GM21526 (cell line): ENCODE measurements at regions not wholly inside any gene's neighbourhood (a gene's known extent, or its start where the extent isn't known, plus 50 kb on each side); places are given as distances from the start of the nearest gene placed in this dataset.
"Not testable (repeated sequence)": the region's sequence is repeated elsewhere in the genome, so short reads cannot be mapped to it uniquely, and the experiment has no call there.

Experiments used
- ATAC-seq: cut with Tn5 transposase; IDR thresholded peaks from one replicate; pipeline ENCODE4 v1.9.1; 2021; ENCODE audit warnings: moderate library complexity; ENCODE audit not compliant: unreplicated experiment, low FRiP score

DNA sequence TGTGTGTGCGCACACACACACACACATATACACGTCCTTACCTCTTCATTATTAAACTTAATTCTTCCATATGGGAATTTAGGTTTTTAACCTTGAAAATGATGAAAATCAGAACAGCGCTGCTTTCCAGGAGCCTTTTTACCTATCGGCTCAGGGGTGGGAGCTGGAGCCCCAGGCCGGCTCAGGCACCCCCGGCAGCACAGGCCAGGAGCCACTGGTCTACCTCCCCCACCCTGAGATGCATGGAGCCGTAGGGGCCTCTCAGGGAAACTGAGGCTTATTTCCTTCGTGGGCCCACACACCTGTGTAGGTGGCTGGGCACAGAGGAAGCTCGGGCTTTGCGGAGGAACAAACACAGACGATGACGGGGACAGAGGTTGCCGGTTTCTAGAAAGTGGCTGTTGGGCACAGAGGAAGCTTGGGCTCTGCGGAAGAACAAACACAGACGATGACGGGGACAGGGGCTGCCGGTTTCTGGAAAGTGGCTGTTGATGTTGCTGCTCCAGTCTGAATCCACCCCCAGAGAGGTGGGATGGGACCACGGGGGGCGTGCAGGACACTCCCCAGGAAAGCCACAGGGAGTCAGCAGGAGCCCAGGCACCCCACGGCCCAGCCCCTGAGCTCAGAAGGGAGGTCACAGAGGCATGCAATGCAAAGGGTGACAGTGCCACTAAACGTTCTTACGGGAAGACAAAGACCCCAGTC is 149.4 kb downstream of the BRD1 start:
- ATAC-seq, result no peak

DNA sequence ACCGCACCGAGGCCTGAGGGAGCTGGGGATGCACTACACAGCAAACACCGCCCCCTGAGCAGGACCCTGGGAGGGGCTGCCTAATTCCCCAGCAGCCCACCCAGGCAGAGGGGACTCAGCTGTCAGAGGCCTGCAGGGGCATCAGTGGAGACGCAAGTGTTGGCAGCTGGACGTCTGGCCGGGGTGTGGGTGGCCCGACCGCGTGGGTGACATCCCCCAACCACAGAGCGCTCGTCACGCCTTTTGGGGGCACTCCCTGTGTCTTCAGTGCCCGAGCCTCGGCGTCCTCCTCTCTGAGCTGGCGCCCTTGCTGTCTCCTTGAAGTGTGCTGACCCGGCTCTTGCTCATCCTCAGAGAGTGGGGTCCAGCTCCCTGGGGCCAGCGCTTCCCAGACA is 150.2 kb downstream of the BRD1 start:
- no peak for ATAC-seq

DNA sequence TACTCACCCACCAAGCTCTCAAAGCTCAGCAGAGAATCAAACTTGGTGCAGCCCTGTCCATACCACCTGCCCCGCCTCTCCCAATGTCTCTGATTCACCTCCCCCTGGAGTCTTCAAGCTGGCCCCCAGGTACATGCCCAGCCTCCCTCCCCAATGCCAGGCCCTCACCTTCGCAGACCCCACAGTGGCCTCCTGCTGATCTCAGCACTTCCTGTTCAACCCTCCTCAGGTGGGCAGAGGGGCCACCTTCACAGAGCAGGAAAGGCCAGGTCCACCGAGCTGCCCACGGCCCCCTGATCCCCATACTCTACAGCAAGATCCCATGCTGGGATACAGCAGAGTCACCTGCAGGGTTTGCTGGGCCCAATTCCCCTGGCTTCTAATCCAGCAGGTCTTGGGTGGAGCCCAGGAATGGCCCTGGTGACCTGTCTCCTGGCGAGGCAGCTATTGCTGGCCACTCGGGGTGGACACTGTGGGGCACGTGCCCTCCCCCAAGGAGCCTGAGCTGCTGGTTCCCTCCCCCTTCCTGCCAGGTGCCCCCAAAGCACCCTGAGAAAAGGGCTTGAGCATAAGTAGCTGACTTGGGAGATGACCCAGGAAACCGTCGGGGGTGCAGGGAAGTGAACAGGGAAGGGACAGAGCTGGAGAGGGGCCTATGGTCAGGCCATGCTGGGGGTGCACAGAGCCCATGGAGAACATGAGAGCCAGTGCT is 150.7 kb downstream of the BRD1 start:
- ATAC-seq, result no peak

DNA sequence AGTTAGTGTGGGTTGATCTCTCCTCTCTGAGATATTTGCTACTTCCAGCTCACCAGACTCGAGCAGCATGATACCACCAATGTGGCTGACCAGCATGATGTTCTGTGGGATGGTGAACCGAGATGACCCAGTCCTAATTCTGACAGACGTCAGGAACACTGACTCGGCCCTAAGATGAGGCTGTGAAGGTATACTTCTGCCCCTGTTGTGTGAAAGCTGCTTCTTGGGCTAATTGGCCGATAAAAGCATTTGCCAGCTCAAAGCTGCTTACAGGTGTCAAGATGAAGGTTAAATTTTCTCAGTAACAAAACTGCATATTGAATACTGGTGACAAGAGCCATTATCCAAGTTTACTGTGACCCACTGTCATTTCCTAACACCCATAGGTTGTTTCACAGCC is 151.4 kb downstream of the BRD1 start:
- ATAC-seq, result no peak

DNA sequence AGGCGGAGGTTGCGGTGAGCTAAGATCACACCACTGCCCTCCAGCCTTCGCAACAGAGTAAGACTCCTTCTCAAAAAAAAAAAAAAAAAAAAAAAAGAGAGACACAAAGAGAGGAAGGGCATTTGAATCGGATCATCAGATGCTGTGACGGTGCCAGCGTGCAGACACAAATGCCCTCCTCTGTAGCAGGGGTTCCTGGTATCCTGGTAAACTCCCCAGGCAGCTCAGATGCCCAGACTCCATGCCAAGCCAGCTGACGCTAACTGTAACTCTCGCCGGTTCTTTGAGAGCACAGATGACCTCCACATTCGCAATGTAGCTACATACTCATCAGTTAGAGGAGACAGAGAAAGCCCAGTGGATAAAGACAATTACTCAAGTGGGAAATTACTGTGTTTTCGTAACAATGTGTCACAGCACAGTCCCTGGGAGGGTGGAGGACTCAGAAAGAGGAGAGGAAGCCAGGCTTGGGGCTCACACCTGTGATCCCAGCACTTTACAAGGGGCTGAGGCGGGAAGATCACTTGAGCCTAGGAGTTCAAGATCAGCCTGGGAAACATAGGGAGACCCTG is 153.1 kb downstream of the BRD1 start:
- ATAC-seq, result no peak

DNA sequence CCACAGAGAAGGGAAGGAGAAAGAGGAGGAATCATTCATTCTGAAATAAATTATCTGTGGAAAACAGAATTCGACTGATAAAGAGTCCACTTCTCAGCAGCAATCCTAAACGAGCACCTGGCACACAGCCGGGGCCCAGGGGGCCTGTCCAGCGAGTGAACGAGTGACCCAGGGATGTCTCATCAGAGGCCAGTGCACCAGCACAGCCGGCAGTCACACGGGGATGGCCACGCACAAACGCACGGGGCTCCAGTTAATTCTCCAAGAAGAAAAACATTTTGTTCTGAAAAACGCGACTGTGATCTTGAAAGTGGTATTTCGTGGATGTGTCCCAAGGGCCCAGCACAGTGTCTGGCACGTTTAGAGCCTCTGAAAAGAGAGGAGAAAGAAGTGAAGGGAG is 154.6 kb downstream of the BRD1 start:
- ATAC-seq, result no peak

DNA sequence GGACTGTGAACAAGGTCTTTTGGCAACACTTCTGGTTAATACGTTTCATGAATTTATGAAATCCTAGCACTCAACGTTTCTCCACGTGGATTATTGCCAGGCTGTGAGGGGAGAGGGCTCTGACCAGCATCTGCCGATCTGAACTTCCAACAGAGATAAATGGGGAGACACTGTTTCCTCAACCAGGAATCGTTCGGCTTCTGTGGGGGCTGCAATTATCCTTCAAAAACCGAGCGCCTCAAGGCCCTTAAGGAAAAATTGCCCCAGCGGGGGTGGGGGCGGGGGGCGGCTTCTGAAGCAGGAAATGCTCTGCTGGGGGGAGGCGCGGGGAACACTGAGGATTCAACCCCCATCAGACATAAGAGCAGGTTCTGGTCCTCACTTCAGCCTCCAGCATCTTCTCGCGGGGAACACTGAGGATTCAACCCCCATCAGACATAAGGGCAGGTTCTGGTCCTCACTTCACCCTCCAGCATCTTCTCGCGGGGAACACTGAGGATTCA is 155.6 kb downstream of the BRD1 start:
- ATAC-seq, result no peak

DNA sequence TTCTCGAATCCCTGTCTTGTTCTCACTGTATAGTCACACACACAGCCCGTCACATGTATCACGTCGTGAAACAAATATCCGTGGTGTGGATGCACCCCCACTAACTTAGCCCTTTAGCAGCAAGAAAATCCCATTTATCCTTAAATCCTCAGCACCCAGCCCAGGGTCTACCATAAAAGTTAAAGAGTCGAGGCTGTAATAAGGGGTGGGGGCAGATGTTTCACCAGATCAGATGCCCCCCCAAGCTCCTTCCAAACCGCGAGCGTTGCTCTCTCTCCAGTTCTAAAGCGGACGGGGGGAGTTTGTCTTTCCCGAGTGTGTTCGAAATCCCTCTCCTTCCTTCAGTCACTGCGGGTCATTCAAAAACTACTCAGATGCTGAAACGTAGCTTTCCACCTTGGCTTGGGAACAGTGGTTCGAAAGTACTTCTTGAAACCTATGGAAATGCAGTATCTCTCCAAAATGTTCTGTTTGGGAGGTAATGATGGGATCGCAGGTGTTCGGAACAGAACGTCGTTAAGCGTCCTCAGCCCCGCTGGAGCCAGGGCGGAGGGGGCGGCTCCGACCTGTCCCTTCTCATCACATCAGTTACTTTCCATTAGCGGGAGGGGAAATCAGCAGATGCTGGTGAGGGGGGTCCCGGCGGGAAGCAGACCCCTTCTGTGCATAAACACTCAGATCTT is 156.2 kb downstream of the BRD1 start:
- ATAC-seq, result no peak

DNA sequence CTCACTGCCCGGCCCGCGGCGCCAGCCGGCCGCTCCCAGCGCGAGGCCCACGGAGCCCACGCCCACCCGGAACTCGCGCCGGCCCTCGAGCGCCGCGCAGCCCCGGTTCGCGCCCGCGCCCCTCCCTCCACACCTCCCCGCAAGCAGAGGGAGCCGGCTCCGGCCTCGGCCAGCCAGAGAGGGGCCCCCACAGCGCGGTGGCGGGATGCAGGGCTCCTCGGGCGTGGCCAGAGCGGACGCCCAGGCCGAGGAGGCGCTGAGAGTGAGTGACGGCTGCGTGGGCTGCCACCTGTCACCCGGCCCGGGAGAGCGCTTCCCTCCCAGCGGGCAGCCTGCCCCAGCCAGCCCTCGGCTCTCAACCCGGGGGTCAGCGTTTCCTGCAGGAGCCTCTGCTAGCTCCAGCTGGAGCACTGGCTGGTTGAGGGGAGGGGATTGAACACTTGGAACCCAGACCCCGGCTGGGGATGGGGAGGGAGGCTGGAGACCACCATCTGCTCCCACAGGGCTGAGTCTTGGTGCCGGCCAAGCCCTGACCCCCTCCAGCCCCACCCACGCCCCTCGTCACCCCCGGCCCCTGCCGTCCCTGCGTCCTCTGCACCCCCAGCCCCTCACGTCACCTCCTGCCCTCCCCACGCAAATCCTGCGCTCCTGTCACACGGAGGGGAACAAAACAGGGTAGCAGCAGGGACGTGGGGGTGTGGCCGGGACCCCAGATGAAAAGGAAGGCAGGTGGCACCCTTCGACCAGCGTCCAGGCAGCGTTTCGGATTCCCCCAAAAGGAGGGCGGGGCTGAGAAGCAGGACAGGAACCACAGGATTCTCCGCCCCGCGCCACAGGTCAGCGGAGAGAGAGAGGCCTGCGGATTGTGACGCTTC is 157.0 kb downstream of the BRD1 start:
- no peak for ATAC-seq

DNA sequence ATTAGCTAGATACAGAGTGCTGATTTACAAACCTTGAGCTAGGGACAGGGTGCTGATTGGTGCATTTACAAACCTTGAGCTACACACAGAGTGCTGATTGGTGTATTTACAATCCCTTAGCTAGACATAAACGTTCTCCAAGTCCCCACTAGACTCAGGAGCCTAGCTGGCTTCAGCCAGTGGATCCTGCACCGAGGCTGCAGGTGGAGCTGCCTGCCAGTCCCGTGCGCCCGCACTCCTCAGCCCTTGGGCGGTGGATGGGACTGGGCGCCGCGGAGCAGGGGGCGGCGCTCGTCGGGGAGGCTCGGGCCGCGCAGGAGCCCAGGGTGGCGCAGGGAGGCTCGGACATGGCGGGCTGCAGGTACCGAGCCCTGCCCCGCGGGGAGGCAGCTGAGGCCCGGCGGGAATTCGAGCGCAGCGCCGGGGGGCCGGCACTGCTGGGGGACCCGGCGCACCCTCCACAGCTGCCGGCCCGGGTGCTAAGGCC is 157.7 kb downstream of the BRD1 start:
- not testable (repeated sequence) for ATAC-seq

DNA sequence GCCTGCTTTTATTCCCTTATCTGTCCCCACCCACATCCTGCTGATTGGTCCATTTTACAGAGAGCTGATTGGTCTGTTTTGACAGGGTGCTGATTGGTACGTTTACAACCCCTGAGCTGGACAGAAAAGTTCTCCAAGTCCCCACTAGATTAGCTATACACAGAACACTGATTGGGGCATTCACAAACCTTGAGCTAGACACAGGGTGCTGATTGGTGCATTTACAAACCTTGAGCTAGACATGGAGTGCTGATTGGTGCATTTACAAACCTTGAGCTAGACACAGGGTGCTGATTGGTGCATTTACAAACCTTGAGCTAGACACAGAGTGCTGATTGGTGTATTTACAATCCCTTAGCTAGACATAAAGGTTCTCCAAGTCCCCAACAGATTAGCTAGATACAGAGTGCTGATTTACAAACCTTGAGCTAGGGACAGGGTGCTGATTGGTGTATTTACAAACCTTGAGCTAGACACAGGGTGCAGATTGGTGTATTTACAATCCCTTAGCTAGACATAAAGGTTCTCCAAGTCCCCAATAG is 158.2 kb downstream of the BRD1 start:
- ATAC-seq, result not testable (repeated sequence)

DNA sequence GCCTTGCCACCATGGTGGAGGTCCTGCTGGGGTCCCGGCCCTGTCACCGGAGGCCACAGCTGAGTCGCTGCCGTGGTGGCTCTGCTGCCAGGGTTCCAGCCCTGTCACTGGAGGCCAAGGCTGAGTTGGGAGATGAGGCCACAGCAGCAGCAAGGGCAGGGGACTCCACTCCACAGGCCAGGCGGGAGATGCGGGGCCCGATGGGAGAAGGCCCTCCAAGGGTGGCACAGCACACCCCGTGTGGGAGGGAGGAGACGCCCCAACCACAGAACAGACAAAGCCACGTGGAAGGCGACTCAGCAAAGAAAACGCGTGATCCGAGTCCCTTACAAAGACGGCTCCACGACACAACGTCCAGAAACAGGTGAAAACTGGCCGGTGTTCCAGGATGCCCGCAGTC is 159.3 kb downstream of the BRD1 start:
- no peak for ATAC-seq

DNA sequence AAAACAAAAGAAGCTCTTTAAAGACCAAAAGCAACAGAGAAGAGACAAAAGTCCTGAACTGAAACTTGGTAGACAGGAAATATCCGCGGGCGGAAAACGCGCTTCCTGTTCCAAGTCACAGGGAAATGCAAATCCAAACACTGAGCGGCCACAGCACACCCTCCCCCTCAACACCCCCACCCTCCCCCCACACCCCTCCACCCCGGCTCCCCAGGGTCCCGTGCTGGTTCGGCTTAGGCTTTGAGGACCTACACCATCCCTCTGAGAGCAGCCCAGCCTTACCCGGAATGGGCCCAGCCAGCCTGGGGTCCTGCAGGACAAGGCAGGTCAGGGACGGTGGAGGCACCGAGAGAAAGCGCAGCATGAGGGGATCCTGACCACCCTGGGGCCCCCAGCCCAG is 160.4 kb downstream of the BRD1 start:
- no peak for ATAC-seq

DNA sequence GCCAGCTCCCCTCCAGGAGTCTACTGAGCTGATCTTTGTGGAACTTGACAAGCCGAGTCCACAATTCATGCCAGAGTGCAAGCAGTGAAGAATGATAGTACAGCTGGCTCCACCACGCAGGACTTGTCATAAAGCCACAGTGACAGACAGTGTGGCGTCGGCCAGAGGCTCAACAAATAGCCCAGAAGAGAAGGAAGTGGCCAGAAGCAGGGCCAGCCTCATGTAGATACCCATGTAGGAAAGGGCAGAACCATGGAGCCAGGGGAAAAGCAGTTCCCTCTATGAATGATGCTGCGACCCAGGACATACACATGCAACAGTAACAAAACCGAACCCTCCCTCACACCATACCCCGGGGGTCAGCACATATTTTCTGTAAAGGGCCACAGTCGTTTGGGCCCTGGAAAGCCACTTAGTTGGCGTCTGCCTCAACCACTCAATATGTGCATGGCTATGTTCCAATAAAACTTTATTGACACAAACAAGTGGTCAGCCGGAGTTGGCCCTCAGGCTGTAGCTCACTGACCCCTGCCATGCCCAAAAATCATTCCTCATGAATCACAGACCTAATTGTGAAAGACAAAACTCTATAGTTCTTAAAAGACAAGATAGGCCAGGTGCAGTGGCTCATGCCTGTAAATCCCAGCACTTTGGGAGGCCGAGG is 161.4 kb downstream of the BRD1 start:
- no peak for ATAC-seq

DNA sequence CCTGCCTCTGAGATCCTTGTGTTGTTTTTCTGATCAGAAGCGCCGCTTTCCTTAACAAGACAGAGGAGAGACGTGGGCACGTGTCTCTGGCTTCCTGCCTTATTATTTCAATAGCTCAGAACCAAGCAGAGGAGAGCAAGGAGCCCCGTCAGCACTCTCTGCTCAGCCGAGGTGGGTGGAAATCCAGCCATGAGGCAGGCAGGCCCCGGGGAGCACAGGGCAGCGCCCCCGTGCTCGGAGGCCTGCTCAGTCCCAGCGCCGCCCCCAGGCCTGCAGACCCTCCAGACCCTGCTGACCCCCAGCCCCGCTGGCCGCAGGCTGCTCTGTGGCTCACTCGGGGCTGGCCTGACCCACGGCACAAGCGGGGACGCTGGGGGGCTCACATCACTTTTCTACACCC is 162.8 kb downstream of the BRD1 start:
- no peak for ATAC-seq

DNA sequence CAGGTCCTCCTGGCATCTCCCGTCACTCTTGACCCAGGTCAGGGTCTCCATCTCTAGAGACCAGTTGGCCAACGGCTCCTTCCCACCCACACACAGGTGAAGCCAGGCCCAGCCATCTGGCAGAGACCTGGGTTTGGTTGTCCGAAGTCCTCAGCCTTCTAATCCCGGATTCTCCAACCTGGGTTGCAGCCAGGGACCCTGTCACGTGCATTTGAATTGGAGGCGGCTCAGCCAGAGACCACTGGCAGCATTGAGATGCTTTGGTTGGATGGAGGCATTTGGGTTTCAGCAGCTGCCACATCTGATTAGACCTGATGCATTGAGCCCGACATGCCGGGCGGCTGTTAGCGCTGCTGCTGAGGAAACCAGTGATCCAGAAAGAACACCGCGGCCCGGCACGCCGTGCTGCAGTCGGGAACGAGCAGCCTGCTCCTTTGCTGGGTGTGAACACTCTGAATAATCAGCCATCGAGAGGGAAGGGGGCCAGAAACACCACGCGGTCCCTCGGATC is 163.2 kb downstream of the BRD1 start:
- no peak for ATAC-seq

DNA sequence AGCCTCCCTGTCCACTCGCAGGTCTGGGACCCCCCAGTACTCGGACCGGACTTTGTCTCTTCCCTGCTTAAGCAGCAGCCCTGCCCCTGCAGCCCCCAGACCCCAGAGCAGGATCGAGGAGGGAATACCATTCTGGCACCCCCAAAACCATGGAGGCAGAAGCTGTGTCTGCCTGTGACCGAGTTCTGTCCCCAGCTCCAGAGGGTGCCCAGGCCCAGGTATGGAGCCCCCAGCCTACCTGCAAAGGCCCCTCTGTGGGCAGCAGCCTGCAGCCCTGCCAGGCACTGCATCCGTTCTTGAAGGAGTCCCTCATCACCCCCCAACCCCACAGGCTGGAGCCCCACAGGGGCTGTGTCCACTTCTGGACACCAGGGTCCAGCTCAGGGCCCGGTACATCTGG is 163.8 kb downstream of the BRD1 start:
- ATAC-seq, result no peak

DNA sequence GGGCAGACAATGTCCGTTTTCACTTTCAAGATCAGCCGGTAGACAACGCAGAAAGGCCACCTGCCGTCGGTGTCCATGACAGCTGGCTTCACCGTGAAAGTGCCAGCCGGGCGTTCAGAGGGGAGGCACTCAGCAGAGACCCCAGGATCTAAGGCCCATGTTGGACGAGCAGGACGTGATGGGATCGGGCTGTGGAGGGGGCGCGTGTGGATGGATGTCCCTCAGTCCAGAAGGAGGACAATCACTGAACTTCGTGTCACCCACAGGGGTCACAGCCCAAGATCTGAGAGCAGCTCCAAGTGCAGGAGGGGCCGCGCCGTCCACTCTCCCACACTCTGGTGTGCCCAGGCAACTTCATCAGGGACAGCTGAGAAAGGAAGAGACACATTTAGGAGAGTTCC is 164.4 kb downstream of the BRD1 start:
- no peak for ATAC-seq

DNA sequence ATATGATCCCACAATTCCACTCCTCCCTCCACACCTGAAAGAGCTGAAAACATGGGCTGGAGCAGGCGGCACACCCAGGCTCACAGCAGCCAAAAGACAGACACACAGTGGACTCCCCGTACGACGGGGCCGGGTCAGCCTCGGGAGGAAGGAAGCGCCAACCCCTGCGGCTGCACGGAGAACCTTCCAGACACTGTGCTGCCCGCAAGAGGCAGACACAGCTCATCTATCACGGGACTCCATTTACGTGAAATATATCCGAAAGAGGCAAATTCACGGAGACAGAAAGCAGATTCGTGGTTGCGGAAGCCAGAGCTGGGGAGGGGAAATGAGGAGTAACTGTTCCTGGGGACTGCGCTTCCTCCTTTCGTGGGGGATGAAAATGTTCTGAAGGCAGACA is 165.0 kb downstream of the BRD1 start:
- ATAC-seq, result no peak
